Activated B cell treated with CpG ODN at 0.5 μM for 24 hours (primary cell): ENCODE measurements at regions not wholly inside any gene's neighbourhood (a gene's known extent, or its start where the extent isn't known, plus 50 kb on each side); places are given as distances from the start of the nearest gene placed in this dataset.

ENCODE experiments used
- ATAC-seq: fragments of 200-7000 bp; cut with Tn5 transposase; one replicate; pipeline ENCODE4 v1.10.0; 2021; ENCODE audit warnings: low read depth, mild to moderate bottlenecking, moderate library complexity
- CTCF ChIA-PET: fragments of 350-600 bp; sonication (Branson Sonifier 250); formaldehyde crosslinking; loops from one replicate; lab custom pipeline; 2021; ENCODE audit warnings: antibody characterized with exemption; lab: Charles Lee
- POLR2A ChIA-PET: fragments of 350-600 bp; sonication (Branson Sonifier 250); formaldehyde crosslinking; loops from one replicate; lab custom pipeline; 2021; ENCODE audit warnings: antibody characterized with exemption; lab: Charles Lee
- DNase-seq: peaks from one replicate; pipeline ENCODE4 v3.0.0; 2022
- H3K27ac Mint-ChIP-seq: one replicate; pipeline ENCODE4 v1.8.0; 2020; ENCODE audit warnings: mixed read lengths
- H3K27me3 Mint-ChIP-seq: one replicate; pipeline ENCODE4 v1.8.0; 2021; ENCODE audit warnings: mixed read lengths
- H3K36me3 Mint-ChIP-seq: one replicate; pipeline ENCODE4 v1.8.0; 2021; ENCODE audit warnings: low read depth, mixed read lengths
- H3K4me1 Mint-ChIP-seq: one replicate; pipeline ENCODE4 v1.8.0; 2021; ENCODE audit warnings: mixed read lengths
- H3K4me3 Mint-ChIP-seq: one replicate; pipeline ENCODE4 v1.8.0; 2020; ENCODE audit warnings: mild to moderate bottlenecking, mixed read lengths
- H3K9me3 Mint-ChIP-seq: one replicate; pipeline ENCODE4 v1.8.0; 2020; ENCODE audit warnings: mixed read lengths
- CTCF ChIP-seq: fragments of 200-600 bp; IDR thresholded peaks from one replicate; pipeline ENCODE4 v1.8.0; 2022; ENCODE audit warnings: antibody characterized with exemption, mild to moderate bottlenecking
- intact Hi-C: fragments of 100-400 bp; cut with micrococcal nuclease; formaldehyde crosslinking; loops from one replicate; pipeline ENCODE4 v1.15.1; 2024

- no peak overlapping the region for H3K4me3 Mint-ChIP-seq
- ATAC-seq: no peak
- no peak for TF ChIP-seq CTCF
- ChIA-PET POLR2A (interaction anchor here (0.7 kb wide), 1 partner anchor 12 kb away, joined by 3 read pairs; no protein-coding TSS in a partner anchor), CTCF (no interaction called here)
- H3K27ac Mint-ChIP-seq: no peak overlapping the region
- no peaks in the 10 kb centered on the region for H3K4me1 Mint-ChIP-seq
- DNase-seq: no peak
- H3K27me3 Mint-ChIP-seq: peaks cover 6% of the 10 kb centered on the region
- intact Hi-C loops: no loop called here
- H3K9me3 Mint-ChIP-seq: no peaks in the 10 kb centered on the region
- H3K36me3 Mint-ChIP-seq: no peaks in the 10 kb centered on the region
Measured at GRCh38 chr9:135291165-135291564, 188.4 kb upstream of the PPP1R26 start.

GRCh38 chr9:135294836-135295235, 184.7 kb upstream of the PPP1R26 start:
- Mint-ChIP-seq H3K4me3 (no peak overlapping the region), H3K27me3 (peaks cover 12% of the 10 kb centered on the region), H3K27ac (no peak overlapping the region), H3K36me3 (no peaks in the 10 kb centered on the region), H3K4me1 (no peaks in the 10 kb centered on the region), H3K9me3 (no peaks in the 10 kb centered on the region)
- POLR2A ChIA-PET: no interaction called here
- ATAC-seq (no peak), DNase-seq (no peak)
- CTCF ChIA-PET: no interaction called here
- intact Hi-C loops: no loop called here
- no peak for TF ChIP-seq CTCF

GRCh38 chr9:135295551-135296300, 183.9 kb upstream of the PPP1R26 start:
- peaks cover 9% of the 10 kb centered on the region for H3K27me3 Mint-ChIP-seq
- H3K9me3 Mint-ChIP-seq: no peaks in the 10 kb centered on the region
- H3K4me1 Mint-ChIP-seq: no peaks in the 10 kb centered on the region
- POLR2A ChIA-PET: no interaction called here
- no peaks in the 10 kb centered on the region for H3K36me3 Mint-ChIP-seq
- CTCF ChIA-PET: no interaction called here
- no peak overlapping the region for H3K27ac Mint-ChIP-seq
- intact Hi-C loops: no loop called here
- no peak overlapping the region for H3K4me3 Mint-ChIP-seq
- TF ChIP-seq CTCF: no peak
- DNase-seq (no peak), ATAC-seq (no peak)

DNA sequence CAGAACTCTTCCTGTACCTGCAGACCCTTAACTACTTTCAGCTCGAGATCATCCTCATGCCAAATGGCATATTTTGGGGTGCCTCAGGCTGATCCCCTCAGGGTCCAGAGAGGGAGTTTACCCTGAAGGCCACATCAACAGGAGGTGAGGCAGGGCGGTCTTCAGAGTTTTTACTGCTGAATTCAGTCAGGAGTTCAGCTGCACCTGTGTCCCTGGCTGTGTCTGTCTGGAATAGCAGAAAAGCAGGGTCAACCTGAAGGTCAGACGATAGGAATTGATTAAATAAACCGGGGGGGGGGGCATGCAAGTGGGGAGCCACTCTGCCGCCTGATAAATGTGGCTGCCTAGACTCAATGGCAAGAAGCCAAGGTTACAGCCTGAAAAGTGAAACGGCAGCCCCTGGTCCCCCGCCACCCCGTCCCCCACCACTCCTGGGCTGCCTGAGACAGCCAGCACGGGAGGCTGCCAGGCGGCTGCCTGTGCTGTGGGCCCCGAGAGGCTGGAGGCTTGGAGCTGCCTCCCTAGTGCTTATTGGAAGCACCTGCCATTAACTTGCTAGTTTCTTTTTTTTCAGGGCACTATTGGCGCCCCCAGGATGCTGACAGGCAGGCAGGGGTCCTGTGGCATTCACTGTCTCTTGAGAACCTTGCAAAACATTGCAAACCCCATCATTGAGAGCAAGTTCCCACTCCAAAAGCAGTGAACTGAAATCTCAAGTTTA, 182.7 kb upstream of the PPP1R26 start:
- ChIA-PET CTCF (no interaction called here), POLR2A (no interaction called here)
- Mint-ChIP-seq H3K36me3 (no peaks in the 10 kb centered on the region), H3K27ac (no peak overlapping the region), H3K27me3 (peaks cover 9% of the 10 kb centered on the region), H3K4me3 (no peak overlapping the region), H3K9me3 (no peaks in the 10 kb centered on the region), H3K4me1 (no peaks in the 10 kb centered on the region)
- TF ChIP-seq CTCF: no peak
- no peak for DNase-seq
- intact Hi-C loops: no loop called here
- ATAC-seq: no peak

DNA sequence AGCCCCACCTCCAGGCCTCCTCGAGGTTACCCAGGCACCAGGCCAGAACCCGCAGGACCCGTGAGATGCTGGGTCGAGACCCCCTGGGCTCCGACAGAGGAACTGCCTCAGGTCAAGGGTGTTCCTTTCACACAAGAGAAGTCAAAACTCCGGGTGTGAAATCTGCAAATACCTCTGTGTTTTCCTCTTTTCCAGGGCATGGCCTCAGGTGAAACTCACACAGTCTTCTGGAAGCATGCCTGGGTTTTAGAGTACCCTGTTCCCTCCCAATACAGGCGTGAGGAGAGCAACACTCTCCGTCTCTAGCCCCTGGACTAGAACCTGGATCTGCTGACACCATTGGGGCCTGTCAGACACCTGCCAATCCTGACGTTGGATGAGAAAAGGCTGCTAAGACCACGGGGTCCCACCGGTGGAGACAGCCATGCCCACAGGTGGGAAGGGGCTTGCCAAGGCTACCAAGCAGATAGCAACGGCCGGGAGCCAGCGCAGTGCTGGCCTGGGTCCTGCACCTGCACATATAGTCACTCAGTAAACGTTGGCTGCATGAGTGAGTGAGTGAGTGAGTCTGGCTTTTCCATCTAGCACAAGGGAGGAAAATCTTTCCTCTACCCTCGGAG, 182.0 kb upstream of the PPP1R26 start:
- Mint-ChIP-seq H3K36me3 (no peaks in the 10 kb centered on the region), H3K4me1 (no peaks in the 10 kb centered on the region), H3K27me3 (peaks cover 11% of the 10 kb centered on the region), H3K27ac (no peak overlapping the region), H3K9me3 (no peaks in the 10 kb centered on the region), H3K4me3 (no peak overlapping the region)
- ChIA-PET CTCF (no interaction called here), POLR2A (no interaction called here)
- intact Hi-C loops: no loop called here
- no peak for TF ChIP-seq CTCF
- DNase-seq (no peak), ATAC-seq (no peak)
